NCI-H69 (cell line): ENCODE measurements at regions not wholly inside any gene's neighbourhood (a gene's known extent, or its start where the extent isn't known, plus 50 kb on each side); places are given as distances from the start of the nearest gene placed in this dataset.

Source experiments
- DNase-seq: peaks from one replicate; lab custom pipeline; 2025; lab: John Stamatoyannopoulos, UW

GRCh38 chr16:20167323-20167722 lies 93.6 kb upstream of the GPR139 start:
- DNase-seq: no peak

GRCh38 chr16:20166531-20167235 lies 93.0 kb upstream of the GPR139 start:
- no peak for DNase-seq

DNA sequence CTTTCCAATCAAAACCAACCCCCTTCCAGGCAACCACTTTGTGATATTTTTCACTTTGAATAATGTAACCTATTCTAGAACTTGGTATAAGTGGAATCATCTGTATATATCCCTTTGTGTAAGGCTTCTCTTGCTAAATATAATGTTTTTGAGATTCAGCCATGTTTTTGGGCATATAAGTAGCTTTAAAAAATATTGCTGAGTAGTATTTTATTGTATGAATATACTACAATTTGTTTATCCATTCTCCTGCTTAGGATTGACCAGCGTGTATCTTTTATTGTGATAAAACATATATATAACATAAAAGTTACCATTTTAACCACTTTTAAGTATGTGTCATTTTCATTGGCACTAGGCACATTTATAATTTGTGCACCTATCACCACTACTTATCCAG lies 79.8 kb upstream of the GPR139 start:
- DNase-seq: no peak

GRCh38 chr16:20147091-20147490 lies 73.4 kb upstream of the GPR139 start:
- no peak for DNase-seq

DNA sequence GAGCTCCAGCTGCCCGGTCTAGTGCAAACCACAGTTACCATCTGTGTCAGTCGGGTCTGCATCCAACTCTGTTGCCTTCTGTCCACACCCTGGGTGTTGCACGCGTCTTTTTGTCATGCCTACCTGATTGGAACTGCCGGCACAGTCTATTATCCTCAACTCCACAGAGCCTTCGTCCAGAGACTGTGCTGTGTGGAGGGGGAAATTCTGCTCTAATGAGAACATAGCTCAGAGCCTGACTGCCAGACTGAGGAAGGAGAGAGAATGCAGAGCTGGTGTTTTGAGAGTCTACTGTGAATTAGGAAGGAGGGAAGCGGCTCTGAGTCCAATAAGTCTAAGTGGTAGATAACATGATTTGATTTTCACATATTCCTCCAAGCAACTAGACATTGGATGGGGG lies 68.3 kb upstream of the GPR139 start:
- DNase-seq: no peak

DNA sequence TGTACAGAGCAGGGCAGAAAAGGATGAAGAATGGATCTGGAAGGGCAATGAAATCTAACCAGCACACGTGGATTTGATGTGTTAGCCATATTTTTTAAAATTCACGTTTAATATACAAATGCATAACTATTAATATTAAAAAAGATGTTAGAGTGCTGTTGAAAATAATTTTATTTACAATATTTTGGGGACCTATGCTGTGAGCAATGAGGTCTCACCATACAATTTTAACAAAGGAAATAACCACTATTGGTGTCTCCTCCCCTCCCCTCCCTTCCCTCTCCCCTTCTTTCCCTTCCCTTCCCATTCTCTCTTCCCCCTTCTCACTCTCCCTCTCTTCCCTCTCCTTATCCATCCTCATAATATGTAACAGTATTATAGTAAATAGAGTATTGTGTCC lies 64.2 kb upstream of the GPR139 start:
- no peak for DNase-seq

GRCh38 chr16:20137194-20137593 lies 63.5 kb upstream of the GPR139 start:
- no peak for DNase-seq

DNA sequence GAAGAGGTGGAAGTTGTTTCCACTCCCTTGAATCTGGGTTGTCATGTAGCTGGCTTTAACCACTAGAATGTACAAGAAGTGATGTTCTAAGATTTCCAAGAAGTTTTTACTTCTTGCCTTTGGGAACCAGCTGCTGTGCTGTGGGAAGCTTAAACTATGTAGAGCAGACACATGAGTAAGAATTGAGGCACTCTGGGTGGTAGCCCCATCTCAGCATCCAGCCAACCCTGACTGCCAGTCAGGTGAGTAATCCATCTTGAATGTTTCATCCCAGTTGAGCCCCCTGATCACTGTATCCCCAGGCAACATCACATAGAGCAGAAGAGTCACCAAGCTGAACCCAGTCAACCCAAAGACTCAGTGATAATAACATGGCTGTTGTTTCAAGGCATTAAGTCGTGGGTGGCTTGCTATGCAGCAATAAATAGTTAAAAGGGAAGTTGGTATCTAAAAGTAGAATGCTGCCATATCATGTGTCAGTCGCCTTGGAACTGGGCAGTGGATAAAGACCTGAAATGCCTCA lies 62.8 kb upstream of the GPR139 start:
- no peak for DNase-seq

DNA sequence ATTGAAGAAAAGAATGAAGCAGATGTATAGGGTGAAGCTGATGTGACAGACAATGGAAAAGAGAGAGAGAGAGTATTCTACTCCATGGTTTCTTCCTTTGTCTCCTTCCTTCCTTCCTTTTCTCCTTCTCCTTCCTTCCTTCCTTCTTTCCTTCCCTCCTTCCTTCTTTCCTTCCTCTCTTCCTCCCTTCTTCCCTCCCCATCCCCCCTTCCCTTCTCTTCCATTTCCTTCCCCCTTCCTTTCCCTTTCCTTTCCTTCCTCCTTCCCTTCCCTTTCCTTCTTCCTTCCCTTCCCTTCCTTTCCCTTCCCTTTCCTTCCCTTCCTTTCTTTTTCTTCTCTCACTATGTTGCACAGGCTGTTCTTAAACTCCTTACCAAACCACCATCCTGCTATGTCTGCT lies 55.7 kb upstream of the GPR139 start:
- DNase-seq: no peak
